WTC11 (cell line): ENCODE measurements at regions not wholly inside any gene's neighbourhood (a gene's known extent, or its start where the extent isn't known, plus 50 kb on each side); places are given as distances from the start of the nearest gene placed in this dataset.

ENCODE experiments used
- ATAC-seq: fragments of 200-7000 bp; cut with Tn5 transposase; 2 replicates; pipeline ENCODE4 v1.10.0; 2021; ENCODE audit warnings: mild to moderate bottlenecking, moderate library complexity
- CTCF ChIA-PET: fragments of 300-600 bp; sonication (Branson Sonifier 250); formaldehyde crosslinking; loops from one replicate; lab custom pipeline; 2021; ENCODE audit warnings: antibody characterized with exemption; lab: Charles Lee
- POLR2A ChIA-PET: fragments of 350-600 bp; sonication (Branson Sonifier 250); formaldehyde crosslinking; loops from one replicate; lab custom pipeline; 2021; ENCODE audit warnings: antibody characterized with exemption; lab: Charles Lee
- DNase-seq: peaks from one replicate; pipeline ENCODE4 v3.0.0; 2021; ENCODE audit warnings: low spot score
- H3K27ac Mint-ChIP-seq: 2 replicates; pipeline ENCODE4 v1.8.0; 2021; ENCODE audit warnings: mixed read lengths
- H3K27me3 Mint-ChIP-seq: 2 replicates; pipeline ENCODE4 v1.8.0; 2021; ENCODE audit warnings: low read depth, mild to moderate bottlenecking, moderate library complexity, mixed read lengths
- H3K36me3 Mint-ChIP-seq: 2 replicates; pipeline ENCODE4 v1.8.0; 2021; ENCODE audit warnings: mixed read lengths
- H3K4me1 Mint-ChIP-seq: 2 replicates; pipeline ENCODE4 v1.8.0; 2022; ENCODE audit warnings: mixed read lengths
- H3K4me3 Mint-ChIP-seq: 2 replicates; pipeline ENCODE4 v1.8.0; 2021; ENCODE audit warnings: mild to moderate bottlenecking, moderate library complexity, mixed read lengths
- H3K9me3 Mint-ChIP-seq: 2 replicates; pipeline ENCODE4 v1.8.0; 2021; ENCODE audit warnings: mixed read lengths
- CREB1 ChIP-seq: sonication (generic); formaldehyde crosslinking; IDR thresholded peaks from 2 replicates; pipeline ENCODE4 v1.8.0; 2023; ENCODE audit warnings: mild to moderate bottlenecking, missing genetic modification reagents
- CREM ChIP-seq: sonication (generic); formaldehyde crosslinking; IDR thresholded peaks from 2 replicates; pipeline ENCODE4 v1.8.1; 2022; ENCODE audit warnings: mild to moderate bottlenecking, missing genetic modification reagents, moderate library complexity
- FOXJ3 ChIP-seq: sonication (generic); formaldehyde crosslinking; IDR thresholded peaks from 2 replicates; pipeline ENCODE4 v1.9.0; 2021; ENCODE audit warnings: missing genetic modification reagents, mild to moderate bottlenecking, borderline replicate concordance
- FOXP1 ChIP-seq: sonication (generic); formaldehyde crosslinking; IDR thresholded peaks from 2 replicates; pipeline ENCODE4 v1.8.0; 2022; ENCODE audit warnings: missing genetic modification reagents, mild to moderate bottlenecking, moderate library complexity, borderline replicate concordance
- GABPB1 ChIP-seq: sonication (generic); formaldehyde crosslinking; IDR thresholded peaks from 2 replicates; pipeline ENCODE4 v1.8.1; 2023; ENCODE audit warnings: mild to moderate bottlenecking, missing genetic modification reagents
- OVOL2 ChIP-seq: fragments of 250-450 bp; sonication (Bioruptor Pico); IDR thresholded peaks from 2 replicates; pipeline ENCODE4 v1.9.0; 2021; ENCODE audit warnings: mild to moderate bottlenecking, borderline replicate concordance
- RELA ChIP-seq: sonication (generic); formaldehyde crosslinking; IDR thresholded peaks from 2 replicates; pipeline ENCODE4 v1.8.1; 2022; ENCODE audit warnings: missing genetic modification reagents, mild to moderate bottlenecking, borderline replicate concordance
- ZNF232 ChIP-seq: sonication (generic); formaldehyde crosslinking; IDR thresholded peaks from 2 replicates; pipeline ENCODE4 v1.8.0; 2022; ENCODE audit warnings: mild to moderate bottlenecking, missing genetic modification reagents
- TF ChIP-seq, protein P1 (sequence below): fragments of 250-450 bp; sonication (Bioruptor Pico); IDR thresholded peaks from 2 replicates; pipeline ENCODE4 v1.9.0; 2021; ENCODE audit warnings: mild to moderate bottlenecking, borderline replicate concordance
- TF ChIP-seq, protein P2 (sequence below): sonication (generic); formaldehyde crosslinking; IDR thresholded peaks from 2 replicates; pipeline ENCODE4 v1.8.0; 2022; ENCODE audit warnings: mild to moderate bottlenecking, missing genetic modification reagents
- TF ChIP-seq, protein P3 (sequence below): sonication (generic); formaldehyde crosslinking; IDR thresholded peaks from 2 replicates; pipeline ENCODE4 v1.8.0; 2023; ENCODE audit warnings: missing genetic modification reagents
- TF ChIP-seq, protein P4 (sequence below): sonication (generic); formaldehyde crosslinking; IDR thresholded peaks from 2 replicates; pipeline ENCODE4 v1.8.1; 2023; ENCODE audit warnings: mild to moderate bottlenecking, missing genetic modification reagents
- TF ChIP-seq, protein P5 (sequence below): sonication (generic); formaldehyde crosslinking; IDR thresholded peaks from 2 replicates; pipeline ENCODE4 v1.8.1; 2022; ENCODE audit warnings: mild to moderate bottlenecking, moderate library complexity, missing genetic modification reagents
- TF ChIP-seq, protein P6 (sequence below): sonication (generic); formaldehyde crosslinking; IDR thresholded peaks from 2 replicates; pipeline ENCODE4 v1.8.0; 2022; ENCODE audit warnings: mild to moderate bottlenecking, missing genetic modification reagents

DNA sequence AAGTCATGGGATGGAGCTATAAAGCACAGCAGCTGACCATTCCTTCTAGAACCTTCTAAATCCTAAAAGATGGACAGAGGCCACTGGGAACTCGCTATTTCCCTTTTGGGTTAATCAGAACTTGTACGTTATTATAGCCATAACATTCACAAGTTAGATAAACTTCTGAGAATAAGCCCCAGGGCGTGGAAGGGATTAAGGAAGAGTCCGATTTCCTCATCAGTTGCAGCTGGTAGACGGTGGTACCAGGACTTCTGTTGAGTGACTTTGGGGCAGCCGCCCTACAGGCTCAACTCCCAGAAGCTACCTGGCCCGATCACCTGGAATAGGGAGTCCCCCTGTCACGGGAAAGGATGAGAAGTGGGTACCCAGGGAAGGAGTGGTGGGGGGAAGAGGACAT lies 370.1 kb upstream of the ZFHX3 start:
- ATAC-seq, result no peak
- no peak overlapping the region for H3K4me3 Mint-ChIP-seq
- H3K27ac Mint-ChIP-seq, result no peak overlapping the region
- ChIA-PET CTCF (no interaction called here), POLR2A (interaction anchor here (0.7 kb wide), 1 partner anchor 1004 kb away, joined by 4 read pairs; no protein-coding TSS in a partner anchor)
- no peaks in the 10 kb centered on the region for H3K27me3 Mint-ChIP-seq
- H3K4me1 Mint-ChIP-seq, result peaks cover 17% of the 10 kb centered on the region
- TF ChIP-seq GABPB1 (no peak), RELA (CRISPR knock-in tag) (no peak), FOXP1 (CRISPR knock-in tag) (no peak), CREM (no peak)
- TF ChIP-seq, protein P1, sequence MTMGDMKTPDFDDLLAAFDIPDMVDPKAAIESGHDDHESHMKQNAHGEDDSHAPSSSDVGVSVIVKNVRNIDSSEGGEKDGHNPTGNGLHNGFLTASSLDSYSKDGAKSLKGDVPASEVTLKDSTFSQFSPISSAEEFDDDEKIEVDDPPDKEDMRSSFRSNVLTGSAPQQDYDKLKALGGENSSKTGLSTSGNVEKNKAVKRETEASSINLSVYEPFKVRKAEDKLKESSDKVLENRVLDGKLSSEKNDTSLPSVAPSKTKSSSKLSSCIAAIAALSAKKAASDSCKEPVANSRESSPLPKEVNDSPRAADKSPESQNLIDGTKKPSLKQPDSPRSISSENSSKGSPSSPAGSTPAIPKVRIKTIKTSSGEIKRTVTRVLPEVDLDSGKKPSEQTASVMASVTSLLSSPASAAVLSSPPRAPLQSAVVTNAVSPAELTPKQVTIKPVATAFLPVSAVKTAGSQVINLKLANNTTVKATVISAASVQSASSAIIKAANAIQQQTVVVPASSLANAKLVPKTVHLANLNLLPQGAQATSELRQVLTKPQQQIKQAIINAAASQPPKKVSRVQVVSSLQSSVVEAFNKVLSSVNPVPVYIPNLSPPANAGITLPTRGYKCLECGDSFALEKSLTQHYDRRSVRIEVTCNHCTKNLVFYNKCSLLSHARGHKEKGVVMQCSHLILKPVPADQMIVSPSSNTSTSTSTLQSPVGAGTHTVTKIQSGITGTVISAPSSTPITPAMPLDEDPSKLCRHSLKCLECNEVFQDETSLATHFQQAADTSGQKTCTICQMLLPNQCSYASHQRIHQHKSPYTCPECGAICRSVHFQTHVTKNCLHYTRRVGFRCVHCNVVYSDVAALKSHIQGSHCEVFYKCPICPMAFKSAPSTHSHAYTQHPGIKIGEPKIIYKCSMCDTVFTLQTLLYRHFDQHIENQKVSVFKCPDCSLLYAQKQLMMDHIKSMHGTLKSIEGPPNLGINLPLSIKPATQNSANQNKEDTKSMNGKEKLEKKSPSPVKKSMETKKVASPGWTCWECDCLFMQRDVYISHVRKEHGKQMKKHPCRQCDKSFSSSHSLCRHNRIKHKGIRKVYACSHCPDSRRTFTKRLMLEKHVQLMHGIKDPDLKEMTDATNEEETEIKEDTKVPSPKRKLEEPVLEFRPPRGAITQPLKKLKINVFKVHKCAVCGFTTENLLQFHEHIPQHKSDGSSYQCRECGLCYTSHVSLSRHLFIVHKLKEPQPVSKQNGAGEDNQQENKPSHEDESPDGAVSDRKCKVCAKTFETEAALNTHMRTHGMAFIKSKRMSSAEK (CRISPR knock-in tag), result no peak
- TF ChIP-seq, protein P2, sequence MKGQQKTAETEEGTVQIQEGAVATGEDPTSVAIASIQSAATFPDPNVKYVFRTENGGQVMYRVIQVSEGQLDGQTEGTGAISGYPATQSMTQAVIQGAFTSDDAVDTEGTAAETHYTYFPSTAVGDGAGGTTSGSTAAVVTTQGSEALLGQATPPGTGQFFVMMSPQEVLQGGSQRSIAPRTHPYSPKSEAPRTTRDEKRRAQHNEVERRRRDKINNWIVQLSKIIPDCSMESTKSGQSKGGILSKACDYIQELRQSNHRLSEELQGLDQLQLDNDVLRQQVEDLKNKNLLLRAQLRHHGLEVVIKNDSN, result no peak
- H3K9me3 Mint-ChIP-seq, result peaks cover 4% of the 10 kb centered on the region; the same call in 1 of the 2 replicates
- no peaks in the 10 kb centered on the region for H3K36me3 Mint-ChIP-seq
- DNase-seq, result no peak

DNA sequence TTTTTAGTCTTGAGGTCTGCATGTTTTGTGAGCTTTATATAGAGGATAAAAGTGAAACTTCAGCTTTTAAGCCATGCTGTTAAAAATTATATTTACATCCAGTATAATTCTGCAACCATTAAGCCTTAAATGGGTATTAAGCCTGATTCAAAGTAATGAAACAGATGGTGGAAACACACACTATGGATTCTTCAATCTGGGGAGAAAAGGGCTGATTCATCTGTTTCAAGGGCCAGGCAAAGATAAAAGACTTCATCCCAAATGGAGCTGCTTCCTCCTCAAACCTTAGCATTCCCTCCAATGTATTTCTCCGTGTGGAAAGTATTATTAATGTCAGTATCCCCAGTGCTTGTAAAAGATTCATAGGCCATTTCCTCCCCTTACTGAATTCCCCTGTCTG lies 367.4 kb upstream of the ZFHX3 start:
- Mint-ChIP-seq H3K27me3 (no peaks in the 10 kb centered on the region), H3K36me3 (no peaks in the 10 kb centered on the region), H3K27ac (no peak overlapping the region), H3K9me3 (peaks cover 4% of the 10 kb centered on the region; the same call in 1 of the 2 replicates), H3K4me1 (no peaks in the 10 kb centered on the region), H3K4me3 (no peak overlapping the region)
- ATAC-seq (no peak), DNase-seq (no peak)
- ChIA-PET POLR2A (no interaction called here), CTCF (no interaction called here)
- TF ChIP-seq FOXJ3, result no peak
- TF ChIP-seq, protein P3, sequence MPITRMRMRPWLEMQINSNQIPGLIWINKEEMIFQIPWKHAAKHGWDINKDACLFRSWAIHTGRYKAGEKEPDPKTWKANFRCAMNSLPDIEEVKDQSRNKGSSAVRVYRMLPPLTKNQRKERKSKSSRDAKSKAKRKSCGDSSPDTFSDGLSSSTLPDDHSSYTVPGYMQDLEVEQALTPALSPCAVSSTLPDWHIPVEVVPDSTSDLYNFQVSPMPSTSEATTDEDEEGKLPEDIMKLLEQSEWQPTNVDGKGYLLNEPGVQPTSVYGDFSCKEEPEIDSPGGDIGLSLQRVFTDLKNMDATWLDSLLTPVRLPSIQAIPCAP, result no peak
- no peak for TF ChIP-seq OVOL2 (CRISPR knock-in tag)
- no peak for TF ChIP-seq CREB1 (CRISPR knock-in tag)
- TF ChIP-seq ZNF232 (CRISPR knock-in tag), result no peak
- TF ChIP-seq, protein P4, sequence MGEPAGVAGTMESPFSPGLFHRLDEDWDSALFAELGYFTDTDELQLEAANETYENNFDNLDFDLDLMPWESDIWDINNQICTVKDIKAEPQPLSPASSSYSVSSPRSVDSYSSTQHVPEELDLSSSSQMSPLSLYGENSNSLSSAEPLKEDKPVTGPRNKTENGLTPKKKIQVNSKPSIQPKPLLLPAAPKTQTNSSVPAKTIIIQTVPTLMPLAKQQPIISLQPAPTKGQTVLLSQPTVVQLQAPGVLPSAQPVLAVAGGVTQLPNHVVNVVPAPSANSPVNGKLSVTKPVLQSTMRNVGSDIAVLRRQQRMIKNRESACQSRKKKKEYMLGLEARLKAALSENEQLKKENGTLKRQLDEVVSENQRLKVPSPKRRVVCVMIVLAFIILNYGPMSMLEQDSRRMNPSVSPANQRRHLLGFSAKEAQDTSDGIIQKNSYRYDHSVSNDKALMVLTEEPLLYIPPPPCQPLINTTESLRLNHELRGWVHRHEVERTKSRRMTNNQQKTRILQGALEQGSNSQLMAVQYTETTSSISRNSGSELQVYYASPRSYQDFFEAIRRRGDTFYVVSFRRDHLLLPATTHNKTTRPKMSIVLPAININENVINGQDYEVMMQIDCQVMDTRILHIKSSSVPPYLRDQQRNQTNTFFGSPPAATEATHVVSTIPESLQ (CRISPR knock-in tag), result no peak
- TF ChIP-seq, protein P5, sequence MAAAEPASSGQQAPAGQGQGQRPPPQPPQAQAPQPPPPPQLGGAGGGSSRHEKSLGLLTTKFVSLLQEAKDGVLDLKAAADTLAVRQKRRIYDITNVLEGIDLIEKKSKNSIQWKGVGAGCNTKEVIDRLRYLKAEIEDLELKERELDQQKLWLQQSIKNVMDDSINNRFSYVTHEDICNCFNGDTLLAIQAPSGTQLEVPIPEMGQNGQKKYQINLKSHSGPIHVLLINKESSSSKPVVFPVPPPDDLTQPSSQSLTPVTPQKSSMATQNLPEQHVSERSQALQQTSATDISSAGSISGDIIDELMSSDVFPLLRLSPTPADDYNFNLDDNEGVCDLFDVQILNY (CRISPR knock-in tag), result no peak
- TF ChIP-seq, protein P6, sequence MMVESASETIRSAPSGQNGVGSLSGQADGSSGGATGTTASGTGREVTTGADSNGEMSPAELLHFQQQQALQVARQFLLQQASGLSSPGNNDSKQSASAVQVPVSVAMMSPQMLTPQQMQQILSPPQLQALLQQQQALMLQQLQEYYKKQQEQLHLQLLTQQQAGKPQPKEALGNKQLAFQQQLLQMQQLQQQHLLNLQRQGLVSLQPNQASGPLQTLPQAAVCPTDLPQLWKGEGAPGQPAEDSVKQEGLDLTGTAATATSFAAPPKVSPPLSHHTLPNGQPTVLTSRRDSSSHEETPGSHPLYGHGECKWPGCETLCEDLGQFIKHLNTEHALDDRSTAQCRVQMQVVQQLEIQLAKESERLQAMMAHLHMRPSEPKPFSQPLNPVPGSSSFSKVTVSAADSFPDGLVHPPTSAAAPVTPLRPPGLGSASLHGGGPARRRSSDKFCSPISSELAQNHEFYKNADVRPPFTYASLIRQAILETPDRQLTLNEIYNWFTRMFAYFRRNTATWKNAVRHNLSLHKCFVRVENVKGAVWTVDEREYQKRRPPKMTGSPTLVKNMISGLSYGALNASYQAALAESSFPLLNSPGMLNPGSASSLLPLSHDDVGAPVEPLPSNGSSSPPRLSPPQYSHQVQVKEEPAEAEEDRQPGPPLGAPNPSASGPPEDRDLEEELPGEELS (CRISPR knock-in tag), result no peak
